ENCODE measurements at regions not wholly inside any gene's neighbourhood (a gene's known extent, or its start where the extent isn't known, plus 50 kb on each side); places are given as distances from the start of the nearest gene placed in this dataset.

- TF ChIP-seq, protein P1, sequence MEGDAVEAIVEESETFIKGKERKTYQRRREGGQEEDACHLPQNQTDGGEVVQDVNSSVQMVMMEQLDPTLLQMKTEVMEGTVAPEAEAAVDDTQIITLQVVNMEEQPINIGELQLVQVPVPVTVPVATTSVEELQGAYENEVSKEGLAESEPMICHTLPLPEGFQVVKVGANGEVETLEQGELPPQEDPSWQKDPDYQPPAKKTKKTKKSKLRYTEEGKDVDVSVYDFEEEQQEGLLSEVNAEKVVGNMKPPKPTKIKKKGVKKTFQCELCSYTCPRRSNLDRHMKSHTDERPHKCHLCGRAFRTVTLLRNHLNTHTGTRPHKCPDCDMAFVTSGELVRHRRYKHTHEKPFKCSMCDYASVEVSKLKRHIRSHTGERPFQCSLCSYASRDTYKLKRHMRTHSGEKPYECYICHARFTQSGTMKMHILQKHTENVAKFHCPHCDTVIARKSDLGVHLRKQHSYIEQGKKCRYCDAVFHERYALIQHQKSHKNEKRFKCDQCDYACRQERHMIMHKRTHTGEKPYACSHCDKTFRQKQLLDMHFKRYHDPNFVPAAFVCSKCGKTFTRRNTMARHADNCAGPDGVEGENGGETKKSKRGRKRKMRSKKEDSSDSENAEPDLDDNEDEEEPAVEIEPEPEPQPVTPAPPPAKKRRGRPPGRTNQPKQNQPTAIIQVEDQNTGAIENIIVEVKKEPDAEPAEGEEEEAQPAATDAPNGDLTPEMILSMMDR (IDR thresholded peaks at IDR 0.05): no peak
- DNase-seq (ENCODE audit: low spot score) (no peak), ATAC-seq (ENCODE audit: low FRiP score) (no peak)
These were observed 545.0 kb downstream of the PYDC2 start for GRCh38 chr3:192005989-192006388.

DNA sequence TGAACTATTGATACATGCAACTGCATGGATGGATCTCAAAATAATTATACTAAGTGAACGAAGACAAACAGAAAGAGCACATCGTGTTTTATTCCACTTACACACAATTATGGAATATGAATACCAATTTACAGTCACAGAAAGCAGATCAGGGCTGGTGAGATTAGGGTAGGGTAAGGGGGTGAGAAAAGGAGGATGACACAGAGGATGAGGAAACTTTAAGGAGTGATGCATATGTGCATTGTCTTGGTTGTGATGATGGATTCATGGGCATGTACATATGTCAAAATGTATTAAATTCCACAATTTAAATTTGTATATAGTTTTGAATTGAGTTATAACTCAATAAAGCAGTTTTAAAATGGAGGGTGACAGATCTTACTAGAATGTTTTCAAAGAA lies 548.9 kb downstream of the PYDC2 start:
- DNase-seq (ENCODE audit: low spot score) (no peak), ATAC-seq (ENCODE audit: low FRiP score) (no peak)
- TF ChIP-seq, protein P1 (IDR thresholded peaks at IDR 0.05): no peak

- TF ChIP-seq, protein P1 (IDR thresholded peaks at IDR 0.05): no peak
- ATAC-seq (ENCODE audit: low FRiP score): no peak
- no peak for DNase-seq (ENCODE audit: low spot score)
These were observed 549.5 kb downstream of the PYDC2 start for GRCh38 chr3:192010490-192010889.

DNA sequence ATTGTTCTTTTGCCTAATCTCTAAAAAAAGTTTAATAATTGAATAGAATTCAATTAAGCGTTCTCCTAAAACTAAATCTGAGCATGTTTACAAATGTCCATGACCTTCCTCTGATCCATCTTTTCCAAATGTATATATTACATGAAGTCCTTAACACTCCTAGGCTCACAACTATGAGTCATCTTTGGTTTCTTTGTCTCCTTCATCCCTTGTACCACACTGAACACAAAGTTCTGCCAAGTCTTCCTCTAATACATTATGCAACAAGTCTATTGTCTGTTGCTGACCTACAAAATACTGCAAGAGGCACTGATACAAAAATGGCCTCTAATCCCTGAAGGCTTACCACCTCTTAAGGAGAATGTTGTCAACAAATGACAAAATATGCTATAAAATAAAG lies 550.2 kb downstream of the PYDC2 start:
- ATAC-seq (ENCODE audit: low FRiP score) (no peak), DNase-seq (ENCODE audit: low spot score) (no peak)
- TF ChIP-seq, protein P1 (IDR thresholded peaks at IDR 0.05): no peak

- TF ChIP-seq, protein P1 (IDR thresholded peaks at IDR 0.05): no peak
- no peak for ATAC-seq (ENCODE audit: low FRiP score)
- no peak for DNase-seq (ENCODE audit: low spot score)
These were observed 552.1 kb downstream of the PYDC2 start for GRCh38 chr3:192013110-192013509.

- DNase-seq (ENCODE audit: low spot score): no peak
- TF ChIP-seq, protein P1 (IDR thresholded peaks at IDR 0.05): no peak
- peak; percentile 77 for ATAC-seq (ENCODE audit: low FRiP score)
These were observed 561.4 kb downstream of the PYDC2 start for GRCh38 chr3:192022412-192022811.

GRCh38 chr3:192024751-192025150 lies 563.8 kb downstream of the PYDC2 start:
- TF ChIP-seq, protein P1 (IDR thresholded peaks at IDR 0.05): no peak
- DNase-seq (ENCODE audit: low spot score): no peak
- ATAC-seq (ENCODE audit: low FRiP score): no peak
